Suprapubic skin (tissue), 4 donors: ENCODE measurements at regions not wholly inside any gene's neighbourhood (a gene's known extent, or its start where the extent isn't known, plus 50 kb on each side); places are given as distances from the start of the nearest gene placed in this dataset.
"Not testable (repeated sequence)": the region's sequence is repeated elsewhere in the genome, so short reads cannot be mapped to it uniquely, and the experiment has no call there.

ENCODE experiments used
- DNase-seq, 2 donors: peaks; one replicate each; pipeline ENCODE4 v3.0.0-alpha.2; 2019; ENCODE audit warnings: low spot score in 2 of 2
- H3K27ac ChIP-seq: fragments of 200-600 bp; sonication (generic); one replicate; pipeline ENCODE4 v1.5.1; 2019
- H3K27me3 ChIP-seq: fragments of 200-600 bp; sonication (generic); one replicate; pipeline ENCODE4 v1.5.1; 2019
- H3K36me3 ChIP-seq: fragments of 200-600 bp; sonication (generic); one replicate; pipeline ENCODE4 v1.5.1; 2019
- H3K4me1 ChIP-seq: fragments of 200-600 bp; sonication (generic); one replicate; pipeline ENCODE4 v1.5.1; 2019
- H3K4me3 ChIP-seq: fragments of 200-600 bp; sonication (generic); one replicate; pipeline ENCODE4 v1.5.1; 2019; ENCODE audit warnings: mild to moderate bottlenecking
- H3K9me3 ChIP-seq: fragments of 200-600 bp; sonication (generic); one replicate; pipeline ENCODE4 v1.5.1; 2019
- CTCF ChIP-seq, 2 donors: fragments of 200-600 bp in 1 of 2; fragments of 450-650 bp in 1 of 2; sonication (generic) in 1 of 2; IDR thresholded peaks; one replicate each; pipeline ENCODE4 v1.5.1; 2016 to 2019; ENCODE audit warnings: antibody characterized with exemption in 2 of 2, mild to moderate bottlenecking in 1 of 2, moderate library complexity in 1 of 2
- EP300 ChIP-seq: sonication (generic); formaldehyde crosslinking; IDR thresholded peaks from one replicate; pipeline ENCODE4 v1.6.1; 2017; ENCODE audit warnings: antibody characterized with exemption
- POLR2A ChIP-seq, 2 donors: fragments of 450-650 bp; IDR thresholded peaks; one replicate each; pipeline ENCODE4 v1.6.1; 2017; ENCODE audit warnings: antibody characterized with exemption in 2 of 2, mild to moderate bottlenecking in 2 of 2, moderate library complexity in 2 of 2
- POLR2AphosphoS5 ChIP-seq, 3 donors: sonication (generic); formaldehyde crosslinking; IDR thresholded peaks; one replicate each; pipeline ENCODE4 v1.6.1; 2017; ENCODE audit warnings: antibody characterized with exemption in 3 of 3
- WGBS: methylation state at CpG from one replicate; pipeline ENCODE4 v1.1.5; 2018; 5-methylcytosine and 5-hydroxymethylcytosine counted together

GRCh38 chr5:23112237-23112636, 259.1 kb upstream of the CDH12 start:
- Histone ChIP-seq H3K36me3 (no peaks in the 10 kb centered on the region), H3K4me3 (no peak overlapping the region), H3K27me3 (no peaks in the 10 kb centered on the region), H3K27ac (no peak overlapping the region), H3K4me1 (no peaks in the 10 kb centered on the region), H3K9me3 (no peaks in the 10 kb centered on the region)
- no peak for DNase-seq
- TF ChIP-seq CTCF (IDR thresholded peaks at IDR 0.05) (no peak), POLR2AphosphoS5 (IDR thresholded peaks at IDR 0.05) (no peak), POLR2A (IDR thresholded peaks at IDR 0.05) (no peak), EP300 (no peak)

- H3K4me1 ChIP-seq: no peaks in the 10 kb centered on the region
- no peak overlapping the region for H3K27ac ChIP-seq
- no peaks in the 10 kb centered on the region for H3K9me3 ChIP-seq
- no peak overlapping the region for H3K4me3 ChIP-seq
- DNase-seq: no peak
- no peaks in the 10 kb centered on the region for H3K36me3 ChIP-seq
- TF ChIP-seq CTCF (IDR thresholded peaks at IDR 0.05): no peak
- no peak for TF ChIP-seq POLR2A (IDR thresholded peaks at IDR 0.05)
- no peak for TF ChIP-seq EP300
- TF ChIP-seq POLR2AphosphoS5 (IDR thresholded peaks at IDR 0.05): no peak
- no peaks in the 10 kb centered on the region for H3K27me3 ChIP-seq
- WGBS: 60% methylated on average over 1 of the region's 2 CpGs
Observed at GRCh38 chr5:23105021-23105420, 251.9 kb upstream of the CDH12 start.

- no peak overlapping the region for H3K27ac ChIP-seq
- no peak overlapping the region for H3K4me3 ChIP-seq
- no peaks in the 10 kb centered on the region for H3K9me3 ChIP-seq
- DNase-seq: no peak
- H3K4me1 ChIP-seq: no peaks in the 10 kb centered on the region
- TF ChIP-seq POLR2AphosphoS5 (IDR thresholded peaks at IDR 0.05) (no peak), CTCF (IDR thresholded peaks at IDR 0.05) (no peak), POLR2A (IDR thresholded peaks at IDR 0.05) (no peak), EP300 (no peak)
- no peaks in the 10 kb centered on the region for H3K36me3 ChIP-seq
- H3K27me3 ChIP-seq: no peaks in the 10 kb centered on the region
- 98% methylated on average over 1 of the region's 1 CpG for WGBS
Observed at GRCh38 chr5:23103566-23103965, 250.4 kb upstream of the CDH12 start.

- 91% methylated on average over 7 of the region's 7 CpGs for WGBS
- not testable (repeated sequence) for H3K4me3 ChIP-seq, H3K27me3 ChIP-seq, DNase-seq, H3K27ac ChIP-seq, H3K4me1 ChIP-seq, H3K36me3 ChIP-seq, H3K9me3 ChIP-seq
Observed at GRCh38 chr5:23095418-23095817, 242.3 kb upstream of the CDH12 start.

GRCh38 chr5:23089286-23089685, 236.1 kb upstream of the CDH12 start:
- Histone ChIP-seq H3K36me3 (no peaks in the 10 kb centered on the region), H3K27me3 (no peaks in the 10 kb centered on the region), H3K4me3 (no peak overlapping the region), H3K4me1 (no peaks in the 10 kb centered on the region), H3K27ac (no peak overlapping the region), H3K9me3 (no peaks in the 10 kb centered on the region)
- no peak for DNase-seq
- WGBS: 78% methylated on average over 6 of the region's 6 CpGs
- TF ChIP-seq EP300 (no peak), CTCF (IDR thresholded peaks at IDR 0.05) (no peak), POLR2A (IDR thresholded peaks at IDR 0.05) (no peak), POLR2AphosphoS5 (IDR thresholded peaks at IDR 0.05) (no peak)

- DNase-seq: no peak
- H3K4me3 ChIP-seq: no peak overlapping the region
Observed at GRCh38 chr5:23084815-23085214, 231.7 kb upstream of the CDH12 start.

More at GRCh38 chr5:23084815-23085214, 231.7 kb upstream of the CDH12 start:
- H3K4me1 ChIP-seq: no peaks in the 10 kb centered on the region
- no peaks in the 10 kb centered on the region for H3K9me3 ChIP-seq
- H3K27me3 ChIP-seq: no peaks in the 10 kb centered on the region
- TF ChIP-seq EP300 (no peak), POLR2AphosphoS5 (IDR thresholded peaks at IDR 0.05) (no peak), POLR2A (IDR thresholded peaks at IDR 0.05) (no peak), CTCF (IDR thresholded peaks at IDR 0.05) (no peak)
- 67% methylated on average over 3 of the region's 3 CpGs for WGBS
- H3K27ac ChIP-seq: no peak overlapping the region
- H3K36me3 ChIP-seq: no peaks in the 10 kb centered on the region
